K562 (cell line): ENCODE measurements at regions not wholly inside any gene's neighbourhood (a gene's known extent, or its start where the extent isn't known, plus 50 kb on each side); places are given as distances from the start of the nearest gene placed in this dataset.

Experiments
- ATAC-seq: fragments of 200-7000 bp; cut with Tn5 transposase; 3 replicates; pipeline ENCODE4 v1.9.1; 2020; ENCODE audit warnings: moderate library complexity
- BruUV-seq: library from RNA; stranded (reverse); fragments of 400-500 nt; replicated peaks from 2 replicates; lab custom pipeline; 2021; lab: Mats Ljungman, UMichigan
- CTCF ChIA-PET: fragments of 300-600 bp; formaldehyde crosslinking; extraction: SDS; loops from one replicate; lab custom pipeline; 2021; ENCODE audit warnings: low intra/inter-chr PET ratio; lab: Yijun Ruan, JAX
- POLR2A ChIA-PET: fragments of 300-600, 350-650 bp; sonication (Branson Sonifier 250); formaldehyde crosslinking; extraction: SDS; loops from one replicate; lab custom pipeline; 2021; ENCODE audit warnings: antibody characterized with exemption, inconsistent platforms; lab: Yijun Ruan, JAX
- DNase-seq, 4 experiments: peaks; one replicate each; pipeline versions ENCODE4 v3.0.0 to v3.0.0-alpha.2; 2011 to 2018; ENCODE audit warnings: low spot score in 3 of 4, mixed read lengths in 3 of 4; ENCODE audit errors: extremely low read depth in 1 of 4
- FAIRE-seq: peaks from 2 replicates; lab custom pipeline; 2011; peaks lifted over from hg19 to GRCh38; lab: Jason Lieb, UNC
- H2AFZ ChIP-seq: 2 replicates; pipeline ENCODE4 v1.6.0; 2011; ENCODE audit warnings: low read depth, low read length, control low read depth, inconsistent platforms
- H3K27ac ChIP-seq: fragments of 200-600 bp; 3 replicates; pipeline ENCODE4 v1.8.0; 2011; ENCODE audit warnings: low read depth, mild to moderate bottlenecking, control low read depth, inconsistent platforms, low read length, moderate library complexity, mixed read lengths; ENCODE audit errors: extremely low read depth
- H3K27me3 ChIP-seq, 2 experiments: fragments of 300-600 bp in 1 of 2; 2 replicates in 1 of 2; 3 replicates in 1 of 2; pipeline versions ENCODE4 v1.6.0 to v1.8.0; 2011; ENCODE audit warnings: inconsistent platforms in 2 of 2, low read length in 2 of 2, mild to moderate bottlenecking in 1 of 2, mixed read lengths in 1 of 2, moderate library complexity in 1 of 2; ENCODE audit not compliant: control insufficient read depth in 2 of 2, insufficient read depth in 2 of 2
- H3K36me3 ChIP-seq: fragments of 300-600 bp; 3 replicates; pipeline ENCODE4 v1.8.0; 2011; ENCODE audit warnings: mild to moderate bottlenecking, low read length, inconsistent platforms; ENCODE audit not compliant: control insufficient read depth, insufficient read depth
- H3K4me1 ChIP-seq, 2 experiments: fragments of 200-600 bp in 1 of 2; replicated peaks in 1 of 2; 2 replicates in 1 of 2; 3 replicates in 1 of 2; pipeline versions ENCODE4 v1.5.1 to v1.8.0; 2011; ENCODE audit warnings: inconsistent platforms in 2 of 2, low read length in 2 of 2, mild to moderate bottlenecking in 1 of 2, mixed read lengths in 1 of 2, moderate library complexity in 1 of 2; ENCODE audit not compliant: control insufficient read depth in 2 of 2, insufficient read depth in 2 of 2
- H3K4me2 ChIP-seq: 2 replicates; pipeline ENCODE4 v1.6.1; 2011; ENCODE audit warnings: low read length, control low read depth, inconsistent platforms, mixed read lengths; ENCODE audit not compliant: insufficient read depth
- H3K4me3 ChIP-seq: fragments of 200-600 bp; sonication (generic), shearing (Covaris generic); 2 replicates; pipeline ENCODE4 v1.5.1; 2016; ENCODE audit warnings: control low read depth, inconsistent platforms
- H3K79me2 ChIP-seq: fragments of 200-600 bp; 3 replicates; pipeline ENCODE4 v1.8.0; 2011; ENCODE audit warnings: low read length, inconsistent platforms; ENCODE audit not compliant: control insufficient read depth, insufficient read depth
- H3K9ac ChIP-seq, 2 experiments: 2 replicates each; pipeline versions ENCODE4 v1.6.0 to v1.6.1; 2011; ENCODE audit warnings: low read depth in 2 of 2, low read length in 2 of 2, control low read depth in 1 of 2, inconsistent platforms in 1 of 2, mild to moderate bottlenecking in 1 of 2, mixed read lengths in 1 of 2; ENCODE audit not compliant: insufficient read depth in 1 of 2
- H3K9me1 ChIP-seq: one replicate; pipeline ENCODE4 v1.6.0; 2011; ENCODE audit warnings: inconsistent platforms, mild to moderate bottlenecking, low read length, moderate library complexity; ENCODE audit not compliant: control insufficient read depth, insufficient read depth
- H3K9me3 ChIP-seq: replicated peaks from 2 replicates; pipeline ENCODE4 v1.5.1; 2011; ENCODE audit warnings: low read depth, low read length, inconsistent platforms; ENCODE audit not compliant: control insufficient read depth, insufficient read depth
- H4K20me1 ChIP-seq: replicated peaks from 2 replicates; pipeline ENCODE4 v1.6.1; 2011; ENCODE audit warnings: low read length, inconsistent platforms, mixed read lengths; ENCODE audit not compliant: control insufficient read depth, insufficient read depth
- BMI1 ChIP-seq: fragments of 150-350 bp; IDR thresholded peaks from 2 replicates; pipeline ENCODE4 v1.6.1; 2014; ENCODE audit warnings: low read length
- DACH1 ChIP-seq: fragments of 450-650 bp; IDR thresholded peaks from 2 replicates; pipeline ENCODE4 v1.6.1; 2018; ENCODE audit not compliant: partially characterized antibody
- E2F3 ChIP-seq: fragments of 250-450 bp; sonication (Bioruptor Pico); IDR thresholded peaks from 2 replicates; pipeline ENCODE4 v1.4.0; 2020; ENCODE audit warnings: mild to moderate bottlenecking
- ETS2 ChIP-seq: IDR thresholded peaks from 2 replicates; pipeline ENCODE4 v1.6.1; 2016; ENCODE audit warnings: borderline replicate concordance, missing genetic modification characterization, mild to moderate bottlenecking, moderate library complexity, missing compliant biosample characterization; ENCODE audit not compliant: poor library complexity, severe bottlenecking
- FOXJ2 ChIP-seq: fragments of 200-800 bp; sonication (Bioruptor generic); IDR thresholded peaks from 2 replicates; pipeline ENCODE4 v1.6.1; 2016; ENCODE audit warnings: missing genetic modification characterization, missing compliant biosample characterization
- IRF2 ChIP-seq: sonication (generic); formaldehyde crosslinking; IDR thresholded peaks from 2 replicates; pipeline ENCODE4 v1.8.1; 2022; ENCODE audit warnings: mild to moderate bottlenecking, missing genetic modification reagents
- KAT8 ChIP-seq: fragments of 450-650 bp; IDR thresholded peaks from 2 replicates; pipeline ENCODE4 v1.6.1; 2016; ENCODE audit warnings: low read depth, mild to moderate bottlenecking
- MIER1 ChIP-seq: fragments of 450-650 bp; IDR thresholded peaks from 2 replicates; pipeline ENCODE4 v1.6.1; 2016; ENCODE audit warnings: antibody characterized with exemption, mild to moderate bottlenecking, low read depth
- RBM15 ChIP-seq: fragments of 200-400 bp; formaldehyde crosslinking; IDR thresholded peaks from 2 replicates; pipeline ENCODE4 v1.6.1; 2018; ENCODE audit warnings: mild to moderate bottlenecking, low read length, moderate library complexity; ENCODE audit not compliant: insufficient read depth
- XRCC5 ChIP-seq: fragments of 200-400 bp; formaldehyde crosslinking; IDR thresholded peaks from 2 replicates; pipeline ENCODE4 v1.6.1; 2017; ENCODE audit warnings: low read depth, mild to moderate bottlenecking, low read length
- ZBTB33 ChIP-seq: sonication (generic); formaldehyde crosslinking; IDR thresholded peaks from 2 replicates; pipeline ENCODE4 v1.8.1; 2023; ENCODE audit warnings: mild to moderate bottlenecking, missing genetic modification reagents
- ZBTB34 ChIP-seq: fragments of 250-450 bp; sonication (Bioruptor Pico); IDR thresholded peaks from 2 replicates; pipeline ENCODE4 v1.8.0; 2021; ENCODE audit warnings: mild to moderate bottlenecking, moderate library complexity
- ZNF318 ChIP-seq, 2 experiments: fragments of 450-650 bp; IDR thresholded peaks; 2 replicates each; pipeline ENCODE4 v1.6.1; 2016; ENCODE audit warnings: mild to moderate bottlenecking in 2 of 2, borderline replicate concordance in 1 of 2, low read depth in 1 of 2, moderate library complexity in 1 of 2
- in situ Hi-C: fragments of 300-500 bp; cut with MboI; formaldehyde crosslinking; loops from 4 replicates; pipeline ENCODE4 v1.15.0; 2018; ENCODE audit warnings: inconsistent platforms, mixed read lengths
- intact Hi-C: fragments of 100-400 bp; cut with micrococcal nuclease; formaldehyde crosslinking; loops from 2 replicates; pipeline ENCODE4 v1.14.2; 2022

DNA sequence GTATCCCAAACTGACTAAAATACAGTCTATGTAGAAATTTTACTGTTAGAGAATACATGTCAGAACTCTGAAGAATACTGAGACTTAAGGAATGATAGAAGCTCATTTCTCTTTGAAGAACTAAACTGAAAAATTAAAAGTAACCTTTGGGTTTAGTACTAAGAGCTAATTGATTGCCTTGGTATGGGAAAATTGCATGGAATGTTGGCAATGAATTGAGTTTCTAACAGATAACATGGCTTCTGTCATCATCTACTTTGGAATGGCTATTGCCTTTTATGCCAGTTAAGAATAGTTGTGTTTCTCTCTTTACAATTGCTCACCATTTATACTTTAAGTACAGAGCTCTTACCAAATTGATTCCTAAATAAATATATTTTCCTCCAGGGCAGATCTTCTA lies 308.8 kb upstream of the SYT1 start:
- FAIRE-seq (no peak), DNase-seq (no peak), ATAC-seq (no peak)
- Histone ChIP-seq H2AFZ (no peak overlapping the region), H3K4me2 (no peak overlapping the region), H3K79me2 (no peaks in the 10 kb centered on the region), H3K27ac (no peak overlapping the region), H3K9me1 (no peaks in the 10 kb centered on the region), H3K9me3 (peaks cover 2% of the 10 kb centered on the region; the same call in 1 of the 2 replicates), H3K36me3 (no peaks in the 10 kb centered on the region), H4K20me1 (no peaks in the 10 kb centered on the region), H3K4me3 (no peak overlapping the region), H3K4me1 (no peaks in the 10 kb centered on the region), H3K27me3 (no peaks in the 10 kb centered on the region), H3K9ac (no peak overlapping the region)
- in situ Hi-C loops (no loop called here), intact Hi-C loops (no loop called here)
- ChIA-PET CTCF (no interaction called here), POLR2A (no interaction called here)
- BruUV-seq = no TSS peak
- TF ChIP-seq MIER1 = no peak
- TF ChIP-seq KAT8 = no peak
- TF ChIP-seq RBM15 = no peak
- TF ChIP-seq XRCC5 = no peak
- no peak for TF ChIP-seq DACH1
- TF ChIP-seq BMI1 = no peak
- TF ChIP-seq ZBTB33 (CRISPR knock-in tag) = no peak
- TF ChIP-seq ZBTB34 (CRISPR knock-in tag) = no peak
- no peak for TF ChIP-seq FOXJ2 (tag)
- TF ChIP-seq ZNF318 (IDR thresholded peaks at IDR 0.05; ENCODE audit: borderline replicate concordance in 1 of 2, low read depth in 1 of 2) = no peak
- TF ChIP-seq E2F3 (CRISPR knock-in tag) = no peak
- no peak for TF ChIP-seq IRF2 (CRISPR knock-in tag)
- no peak for TF ChIP-seq ETS2 (tag)
